ENCODE measurements at regions not wholly inside any gene's neighbourhood (a gene's known extent, or its start where the extent isn't known, plus 50 kb on each side); places are given as distances from the start of the nearest gene placed in this dataset.
"Not testable (repeated sequence)": the region's sequence is repeated elsewhere in the genome, so short reads cannot be mapped to it uniquely, and the experiment has no call there.

- no peak for DNase-seq
Observed at GRCh38 chr5:163790497-163790896, 285.1 kb downstream of the MAT2B start.

- no peak for DNase-seq
Observed at GRCh38 chr5:163794993-163795392, 289.6 kb downstream of the MAT2B start.

DNA sequence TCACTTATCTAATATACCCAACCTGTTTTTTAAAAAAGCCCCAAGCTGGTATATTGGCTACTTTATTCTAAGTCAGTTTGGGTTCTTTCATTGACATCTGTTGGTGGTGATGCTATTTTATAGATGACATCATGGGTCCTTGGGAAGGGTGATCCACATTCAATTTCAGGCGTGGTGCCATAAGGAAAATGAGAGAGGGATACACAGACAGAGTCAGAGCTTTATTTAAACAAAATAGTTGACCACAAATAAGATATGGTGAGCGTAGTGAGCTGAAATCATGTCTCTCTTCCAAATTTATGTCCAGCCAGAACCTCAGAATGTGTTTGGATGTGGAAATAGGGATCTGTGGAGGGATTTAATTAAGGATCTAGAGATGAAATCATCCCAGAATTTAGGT, 302.4 kb downstream of the MAT2B start:
- DNase-seq = no peak

DNA sequence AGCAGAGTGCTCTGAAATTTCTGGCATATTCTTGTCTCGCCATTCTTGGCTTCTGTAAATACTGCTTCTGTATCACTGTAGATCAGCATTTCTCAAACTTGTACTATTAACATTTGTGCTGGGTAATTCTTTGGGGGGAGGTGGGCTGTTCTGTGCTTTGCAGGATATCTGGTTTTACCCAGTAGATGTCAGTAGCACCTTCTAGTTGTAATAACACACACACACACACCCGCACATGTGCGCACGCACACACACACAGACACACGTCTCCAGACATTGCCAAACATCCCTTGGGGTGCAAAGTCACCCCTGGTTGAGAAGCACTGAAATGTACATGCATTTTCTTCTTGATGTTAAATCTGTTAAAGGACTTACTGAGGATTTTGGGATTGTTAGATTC, 304.1 kb downstream of the MAT2B start:
- no peak for DNase-seq

DNA sequence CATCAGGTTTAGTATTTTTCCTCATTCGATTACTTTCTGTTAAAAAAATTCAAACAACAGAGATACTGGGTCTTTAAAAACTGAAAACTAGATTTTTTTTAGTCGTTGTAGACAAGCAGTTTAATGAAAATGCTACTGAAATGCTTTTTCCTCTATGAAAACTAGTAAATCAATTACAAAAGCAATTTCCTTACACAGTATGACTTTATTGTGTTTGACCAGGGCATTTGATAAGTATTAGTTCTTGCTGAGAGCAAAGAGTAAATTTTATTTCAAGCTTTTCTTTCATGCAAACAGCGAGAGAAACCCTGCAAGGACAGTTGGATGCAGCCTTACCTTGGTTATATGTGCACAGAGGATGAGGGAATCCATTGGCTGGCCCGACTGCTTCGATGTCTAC, 308.5 kb downstream of the MAT2B start:
- DNase-seq = no peak

- DNase-seq = no peak
Observed at GRCh38 chr5:163815240-163815791, 309.9 kb downstream of the MAT2B start.

DNA sequence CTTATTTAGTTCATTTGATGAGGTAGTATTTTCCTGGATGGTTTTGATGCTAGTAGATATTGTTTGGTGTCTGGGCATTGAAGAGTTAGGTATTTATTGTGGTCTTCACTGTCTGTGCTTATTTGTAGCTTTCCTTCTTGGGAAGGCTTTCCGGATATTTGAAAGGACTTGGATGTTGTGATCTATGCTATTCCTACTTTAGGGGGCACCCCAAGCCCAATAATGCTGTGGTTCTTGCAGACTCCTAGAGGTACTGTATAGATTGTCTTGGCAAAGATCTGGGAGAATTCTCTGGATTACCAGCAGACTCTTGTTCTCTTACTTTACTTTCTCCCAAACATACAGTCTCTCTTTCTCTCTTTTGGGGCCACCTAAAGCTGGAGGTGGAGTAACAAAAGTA, 315.7 kb downstream of the MAT2B start:
- DNase-seq = no peak

- DNase-seq = no peak
Observed at GRCh38 chr5:163822548-163822947, 317.1 kb downstream of the MAT2B start.

DNA sequence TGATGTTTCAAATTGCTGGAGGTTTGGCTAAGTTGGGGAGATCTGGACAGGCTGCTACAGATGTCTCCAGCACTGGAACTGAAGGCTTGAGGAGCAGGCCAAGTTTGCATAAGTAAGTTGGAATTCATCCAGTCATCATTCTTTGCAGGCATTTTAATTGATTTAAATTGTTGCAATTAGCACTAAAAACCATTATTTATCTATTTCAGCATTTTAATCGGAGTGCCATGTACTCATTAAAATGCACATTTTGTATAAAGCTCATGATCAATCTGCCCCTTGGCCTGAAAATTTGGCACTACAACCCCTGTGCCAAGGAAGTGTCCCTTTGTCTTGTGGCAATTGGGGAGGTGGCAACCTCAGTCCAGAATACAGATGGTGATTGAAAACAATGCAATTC, 320.2 kb downstream of the MAT2B start:
- DNase-seq = no peak

- DNase-seq = no peak
Observed at GRCh38 chr5:163826201-163826600, 320.8 kb downstream of the MAT2B start.

- DNase-seq = no peak
Observed at GRCh38 chr5:163832155-163832554, 326.7 kb downstream of the MAT2B start.

DNA sequence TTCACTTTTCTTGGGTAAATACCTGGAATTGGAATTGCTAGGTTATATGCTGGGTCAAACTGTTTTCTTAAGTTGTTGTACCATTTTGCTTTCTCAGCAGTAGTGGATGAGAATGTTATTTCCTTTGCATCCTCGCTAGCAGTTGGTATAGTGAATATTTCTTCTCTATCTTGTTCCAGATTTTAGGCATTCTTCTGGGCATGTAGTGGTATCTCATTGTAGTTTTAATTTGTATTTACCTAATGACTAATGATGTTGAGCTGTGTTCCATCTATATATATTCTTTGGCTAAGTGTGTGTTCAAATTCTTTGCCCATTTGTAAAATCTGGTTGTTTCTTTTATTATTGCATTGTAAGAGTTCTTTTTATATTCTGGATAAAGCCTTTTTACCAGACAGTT, 333.3 kb downstream of the MAT2B start:
- DNase-seq = no peak

DNA sequence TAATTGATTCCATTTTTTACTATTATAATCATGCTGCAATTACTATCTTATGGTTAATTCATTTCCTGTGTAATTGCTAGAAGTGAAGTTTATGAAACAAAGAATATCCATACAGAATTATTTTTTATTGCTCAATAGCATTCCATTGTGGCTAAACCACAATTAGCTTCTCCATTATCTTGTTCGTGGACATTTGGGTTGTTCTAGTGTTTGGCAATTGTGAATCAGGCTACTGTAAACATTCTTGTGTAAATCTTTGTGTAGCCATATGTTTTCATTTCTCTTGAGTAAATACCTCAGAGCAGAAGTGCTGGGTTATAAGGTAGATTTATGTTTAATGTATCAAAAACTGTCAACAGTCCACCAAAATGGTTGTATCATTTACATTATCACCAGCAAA, 341.1 kb downstream of the MAT2B start:
- DNase-seq = no peak

DNA sequence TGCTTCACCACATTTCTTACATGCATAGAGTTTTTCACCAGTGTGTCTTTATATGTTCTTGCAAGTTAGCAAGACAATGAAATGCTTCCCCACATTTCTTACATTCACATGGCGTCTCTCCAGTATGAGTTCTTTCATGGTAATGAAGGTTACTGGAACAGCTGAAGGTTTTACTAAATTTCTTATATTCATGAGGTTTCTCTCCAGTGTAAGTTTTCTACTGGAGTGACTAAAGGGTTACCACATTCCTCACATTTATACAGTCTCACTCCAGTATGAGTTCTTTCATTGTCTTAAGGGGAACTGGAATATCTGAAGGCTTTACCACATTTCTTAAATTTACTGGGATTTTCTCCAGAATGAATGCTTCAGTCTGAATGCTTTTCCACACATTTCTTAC, 350.3 kb downstream of the MAT2B start:
- no peak for DNase-seq

DNA sequence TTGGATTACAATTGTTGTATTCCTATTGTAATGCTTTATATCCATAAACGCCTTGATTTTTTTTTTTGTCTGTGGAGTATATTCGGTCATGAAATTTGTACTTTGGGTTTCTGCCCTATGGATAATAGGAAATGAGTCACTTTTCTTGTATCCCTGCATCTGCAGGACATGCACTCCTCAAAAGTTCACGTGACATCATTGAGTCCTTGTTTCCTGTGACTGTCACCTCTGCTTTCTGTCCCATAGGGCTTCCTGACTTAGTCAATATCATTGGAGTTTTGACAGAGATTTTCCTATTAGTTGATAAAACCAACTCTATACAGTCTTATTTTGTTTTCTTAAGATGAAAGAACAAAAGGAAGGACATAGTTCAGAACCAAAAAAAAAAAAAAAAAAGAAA, 356.3 kb downstream of the MAT2B start:
- DNase-seq = no peak

GRCh38 chr5:163867324-163867723, 361.9 kb downstream of the MAT2B start:
- DNase-seq = no peak

- DNase-seq = no peak
Observed at GRCh38 chr5:163867738-163868137, 362.3 kb downstream of the MAT2B start.

DNA sequence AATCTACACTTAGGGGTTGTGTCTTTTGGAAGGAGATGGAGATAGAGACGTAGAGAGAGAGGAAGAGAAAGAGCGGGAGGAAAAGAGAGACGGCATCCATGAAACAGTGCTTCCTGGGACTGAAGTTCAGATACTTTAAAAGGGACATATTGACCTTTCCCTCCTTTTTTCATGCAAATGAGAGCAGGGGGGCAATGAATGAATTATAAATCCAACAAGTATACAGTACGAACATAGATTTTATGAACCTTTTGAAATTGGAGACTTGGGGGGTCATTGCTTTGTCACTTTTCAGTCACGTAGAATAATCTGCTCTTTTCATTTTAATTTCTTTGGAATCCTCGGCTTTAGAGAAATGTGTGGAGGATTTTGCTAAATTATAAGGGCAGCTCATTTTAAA, 364.2 kb downstream of the MAT2B start:
- no peak for DNase-seq

DNA sequence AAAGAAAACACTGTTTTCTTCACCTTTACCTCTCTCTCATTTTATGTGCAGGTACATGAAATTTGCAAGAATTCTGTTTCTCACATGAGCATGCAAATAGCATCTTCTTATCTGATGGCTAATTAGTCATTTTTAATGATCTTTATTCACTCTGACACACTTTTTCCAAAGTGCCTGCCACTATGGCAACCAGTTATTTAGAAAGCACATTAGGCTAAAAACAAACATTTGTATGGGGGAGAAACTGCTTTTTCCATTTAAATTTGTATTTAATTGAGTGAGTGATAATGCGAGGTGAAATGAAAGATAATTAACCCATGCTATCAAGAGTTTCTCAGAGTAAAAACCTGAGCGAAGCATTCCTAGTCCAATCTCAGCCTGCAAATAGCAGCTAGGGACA, 365.0 kb downstream of the MAT2B start:
- no peak for DNase-seq

DNA sequence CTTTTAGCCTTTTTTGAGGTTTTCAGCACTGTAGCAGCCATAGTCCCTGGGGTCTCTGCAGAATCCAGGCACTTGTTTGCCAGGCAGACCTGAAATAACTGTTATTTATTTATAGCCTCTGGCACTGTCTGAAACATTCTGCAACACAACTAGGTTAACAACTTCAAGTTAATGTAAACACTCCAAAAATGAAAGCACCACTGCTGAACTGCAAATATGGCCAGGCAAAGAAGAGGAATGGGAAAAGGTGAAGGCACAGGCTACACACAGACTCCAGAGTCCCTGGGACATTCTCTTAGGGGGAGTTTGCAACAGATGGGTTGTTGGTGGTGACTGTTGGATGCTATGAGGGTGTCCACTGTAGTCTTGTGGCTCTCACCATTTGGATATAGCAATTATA, 369.0 kb downstream of the MAT2B start:
- DNase-seq = no peak

DNA sequence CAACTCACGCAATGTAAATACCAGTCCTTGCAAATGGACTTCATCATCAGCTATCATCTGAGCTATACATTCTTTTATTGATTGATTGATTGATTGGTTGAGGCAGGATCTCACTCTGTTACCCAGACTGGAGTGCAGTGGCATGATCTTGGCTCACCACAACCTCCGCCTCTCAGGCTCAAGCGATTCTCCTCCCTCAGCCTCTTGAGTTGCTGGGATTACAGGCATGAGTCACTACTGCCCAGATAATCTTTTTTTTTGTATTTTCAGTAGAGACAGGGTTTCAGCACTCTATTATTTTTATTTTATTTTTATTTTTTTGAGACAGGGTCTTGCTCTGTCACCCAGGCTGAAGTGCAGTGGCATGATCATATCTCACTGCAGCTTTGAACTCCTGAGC, 369.5 kb downstream of the MAT2B start:
- DNase-seq = not testable (repeated sequence)

DNA sequence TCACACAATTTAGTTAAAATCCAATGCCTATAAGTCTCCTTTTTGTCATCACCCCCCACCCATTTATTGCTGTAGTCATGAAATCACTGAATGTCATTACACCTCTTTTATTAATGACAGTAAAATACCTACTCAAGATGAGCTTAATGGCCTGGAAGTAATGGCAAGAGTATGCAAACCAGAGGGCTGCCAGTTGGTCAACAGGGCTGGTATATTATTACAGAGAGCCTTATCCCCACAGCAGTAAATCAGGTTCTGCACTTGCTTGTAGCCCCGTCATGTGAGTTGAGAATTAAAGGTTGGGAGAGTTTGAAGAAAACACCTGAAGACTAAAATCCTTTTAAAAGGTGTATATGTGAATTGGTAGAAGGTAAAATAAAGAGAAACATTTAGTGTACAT, 372.4 kb downstream of the MAT2B start:
- no peak for DNase-seq

DNA sequence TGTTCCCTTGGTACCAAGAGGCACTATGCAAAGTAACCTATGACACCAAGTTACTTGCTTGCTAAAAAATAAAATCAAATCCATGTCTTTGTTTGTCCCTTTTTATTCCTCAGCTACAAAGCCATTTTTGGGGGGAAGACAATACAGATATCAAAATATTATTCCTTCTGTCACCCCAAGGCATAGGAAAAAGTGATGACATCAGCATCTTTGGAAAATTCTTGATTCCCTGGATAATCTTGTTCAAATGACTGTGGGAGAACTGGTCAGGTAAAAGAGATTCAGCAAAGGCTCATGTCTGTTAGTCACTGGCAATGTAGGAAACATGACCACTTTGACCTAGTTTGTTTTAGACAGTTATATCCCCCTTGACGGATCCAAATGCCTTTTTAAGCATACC, 373.1 kb downstream of the MAT2B start:
- no peak for DNase-seq

DNA sequence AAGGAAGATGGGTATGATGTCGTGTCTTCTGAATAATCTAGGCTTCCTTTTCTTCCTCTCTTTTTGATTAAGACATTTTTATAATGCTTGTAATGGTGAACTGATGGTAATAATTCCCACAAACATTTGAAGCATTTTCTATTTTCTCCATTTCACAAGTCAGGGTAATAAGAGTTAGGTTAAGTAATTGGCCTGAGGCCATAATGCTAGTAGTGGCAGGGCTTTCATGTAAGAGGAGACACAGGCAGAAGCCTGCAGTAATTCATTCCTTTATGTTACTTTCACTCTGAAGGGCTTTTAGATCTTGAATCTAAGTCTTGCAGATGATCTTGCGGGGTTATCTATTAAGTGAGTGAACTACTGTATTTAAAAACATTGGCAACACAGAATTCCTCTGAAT, 374.9 kb downstream of the MAT2B start:
- DNase-seq = no peak

DNA sequence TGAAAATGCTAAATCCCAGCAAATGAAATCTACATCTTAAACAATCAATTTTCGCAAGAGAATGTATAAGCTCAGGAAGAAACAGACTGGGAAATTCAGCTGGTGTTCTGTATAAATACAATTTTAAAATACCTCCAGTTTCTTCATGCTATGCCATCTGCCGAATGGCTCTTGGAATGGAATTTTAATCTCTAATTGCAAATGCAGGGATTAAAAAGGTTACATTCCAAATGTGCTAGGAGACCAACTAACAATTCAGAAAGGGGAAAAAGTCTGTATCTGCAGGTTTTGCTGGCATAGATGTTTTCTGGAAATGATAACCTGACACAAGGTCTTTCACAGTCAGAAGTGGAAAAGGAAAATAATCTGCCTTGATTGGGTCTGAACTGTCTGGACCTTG, 379.7 kb downstream of the MAT2B start:
- DNase-seq = no peak

GRCh38 chr5:163887854-163888253, 382.4 kb downstream of the MAT2B start:
- DNase-seq = no peak

Data from inflammatory macrophage treated with lipopolysaccharide for 4 hours (primary cell).